LHCN-M2 (cell line): ENCODE measurements at regions not wholly inside any gene's neighbourhood (a gene's known extent, or its start where the extent isn't known, plus 50 kb on each side); places are given as distances from the start of the nearest gene placed in this dataset.
"Not testable (repeated sequence)": the region's sequence is repeated elsewhere in the genome, so short reads cannot be mapped to it uniquely, and the experiment has no call there.

Source experiments
- DNase-seq: peaks from one replicate; pipeline ENCODE4 v3.0.0-alpha.2; 2012; ENCODE audit warnings: low read depth

- DNase-seq: no peak
Observed at GRCh38 chr2:239554766-239555570, 154.1 kb upstream of the HDAC4 start.

DNA sequence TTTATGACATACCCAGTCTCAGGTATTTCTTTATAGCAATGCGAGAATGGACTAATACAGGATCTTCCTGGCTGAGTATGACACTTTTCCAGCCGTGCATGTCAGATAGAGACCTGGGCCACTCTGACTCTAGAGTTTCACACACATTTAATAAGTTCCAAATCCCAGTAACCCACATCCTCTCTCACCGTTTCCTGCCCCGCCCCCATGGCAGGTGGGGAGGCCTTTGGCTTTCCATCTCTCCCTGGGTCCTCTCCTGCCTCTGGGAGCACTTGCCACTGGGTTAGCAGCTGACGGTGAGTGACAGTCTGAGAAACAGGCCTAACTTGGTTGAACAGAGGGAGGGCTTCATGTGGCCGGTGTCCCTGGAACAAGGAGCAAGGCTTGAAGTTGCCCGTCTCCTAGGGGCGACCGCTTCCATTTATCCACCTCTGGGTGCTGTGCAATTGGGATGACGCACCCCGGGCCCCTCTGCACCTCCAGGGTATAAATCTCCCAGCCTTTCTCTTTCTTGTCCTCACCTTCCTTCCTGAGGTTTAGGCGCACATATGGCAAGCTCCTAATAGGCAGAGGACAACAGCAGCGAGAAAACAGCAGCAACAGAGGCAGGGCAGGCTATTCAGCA lies 152.7 kb upstream of the HDAC4 start:
- DNase-seq: no peak

DNA sequence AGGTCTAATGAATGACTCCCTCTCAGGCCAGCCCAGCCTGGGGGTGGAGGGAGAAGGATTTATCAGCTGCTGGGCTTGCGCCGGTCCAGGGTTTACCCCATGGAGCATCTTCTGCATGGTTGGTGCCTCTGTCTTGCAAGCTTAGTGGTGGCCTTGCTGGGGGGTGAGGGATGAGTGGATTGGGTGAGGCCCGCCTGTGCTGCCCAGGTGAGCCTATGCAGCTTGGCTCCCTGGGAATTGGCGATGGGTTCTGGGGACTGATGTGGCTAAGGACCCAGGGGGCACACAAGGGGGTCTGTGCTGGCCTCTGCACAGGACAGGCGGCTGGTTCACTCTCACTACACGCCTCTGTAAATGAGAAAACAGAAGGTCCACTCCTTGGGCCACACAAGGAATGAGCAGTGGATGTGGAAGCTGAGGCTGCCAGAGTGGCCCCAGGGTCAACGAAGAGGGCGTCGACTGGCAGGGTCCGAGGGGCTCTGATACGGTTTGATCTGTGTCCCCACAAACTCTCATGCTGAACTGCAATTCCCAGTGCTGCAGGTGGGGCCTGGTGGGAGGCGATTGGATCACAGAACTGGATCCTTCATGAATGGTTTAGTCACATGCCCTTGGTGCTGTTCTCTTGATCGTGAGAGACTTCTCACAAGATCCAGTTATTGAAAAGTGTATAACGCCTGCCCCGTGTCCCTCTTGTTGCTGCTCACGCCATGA lies 151.6 kb upstream of the HDAC4 start:
- DNase-seq: no peak

- no peak for DNase-seq
Observed at GRCh38 chr2:239551206-239551605, 150.4 kb upstream of the HDAC4 start.

- DNase-seq: no peak
Observed at GRCh38 chr2:239550357-239550756, 149.5 kb upstream of the HDAC4 start.

DNA sequence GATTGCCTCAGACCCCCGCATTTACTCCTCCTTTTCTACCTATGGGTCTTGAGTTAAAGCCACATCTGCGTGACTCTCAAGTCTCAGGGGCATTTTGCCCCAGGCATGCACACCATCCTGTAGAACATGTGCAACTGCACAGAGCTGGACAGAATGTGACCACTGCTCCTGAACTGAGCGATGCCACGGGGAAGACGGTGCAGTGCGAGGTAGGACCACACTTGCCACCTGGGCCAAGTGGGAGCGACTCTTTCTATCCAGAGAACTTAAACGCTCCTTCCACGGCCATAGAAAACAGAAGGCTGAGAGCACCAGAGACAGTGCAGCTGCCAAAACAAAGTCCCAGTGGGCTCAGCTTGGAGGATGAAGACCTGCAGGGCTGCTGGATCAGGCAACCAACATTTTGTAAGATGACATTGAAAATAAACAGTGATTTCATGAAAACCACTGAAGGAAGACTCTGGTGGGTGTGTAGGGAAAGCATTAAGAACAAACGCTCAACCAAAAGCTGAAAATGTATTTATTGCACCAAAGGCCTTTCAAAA lies 149.0 kb upstream of the HDAC4 start:
- no peak for DNase-seq

GRCh38 chr2:239548965-239549595 lies 148.3 kb upstream of the HDAC4 start:
- DNase-seq: no peak

DNA sequence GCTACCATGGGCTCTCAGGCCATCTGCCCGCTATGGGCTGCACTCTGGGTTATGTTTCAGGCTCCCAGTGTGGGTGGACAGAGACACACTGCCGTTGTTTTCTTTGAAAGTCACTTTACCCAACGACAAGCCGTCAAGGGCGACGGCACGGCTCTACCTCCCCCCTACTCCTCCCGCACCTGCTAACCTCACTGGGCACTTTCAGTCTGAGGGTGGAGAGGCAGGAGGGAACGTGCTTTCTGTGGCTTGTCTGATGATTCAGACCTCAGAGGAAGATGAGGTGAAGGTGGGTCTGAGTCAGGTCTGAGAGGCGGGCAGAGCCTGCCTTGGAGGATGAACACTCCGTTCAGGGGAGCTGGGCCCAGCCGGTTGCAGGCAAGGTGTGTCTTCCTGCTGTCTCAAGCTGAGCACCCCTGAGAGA lies 147.6 kb upstream of the HDAC4 start:
- no peak for DNase-seq

GRCh38 chr2:239547140-239547539 lies 146.3 kb upstream of the HDAC4 start:
- DNase-seq: not testable (repeated sequence)

DNA sequence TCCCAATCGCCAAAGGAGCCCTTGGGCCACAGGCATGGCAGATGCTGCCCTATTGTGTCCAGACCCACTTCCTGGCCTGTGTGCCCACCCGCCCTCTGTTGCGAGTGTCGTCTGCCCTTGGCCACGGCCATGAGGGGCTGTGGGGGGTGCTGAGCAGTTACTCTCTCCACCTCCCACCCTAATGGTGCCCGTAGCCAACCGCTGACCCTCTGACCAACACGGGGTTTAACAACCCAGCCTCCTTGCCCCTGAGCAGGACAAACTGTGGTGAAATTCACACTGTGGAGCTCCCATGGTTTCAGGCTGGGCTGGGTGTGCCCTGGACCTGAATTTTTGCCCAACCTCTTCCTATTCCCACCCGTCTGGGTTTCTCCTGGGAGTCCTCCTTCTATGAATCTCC lies 145.7 kb upstream of the HDAC4 start:
- no peak for DNase-seq

- DNase-seq: no peak
Observed at GRCh38 chr2:239545741-239546392, 145.0 kb upstream of the HDAC4 start.

- DNase-seq: no peak
Observed at GRCh38 chr2:239544918-239545465, 144.2 kb upstream of the HDAC4 start.

DNA sequence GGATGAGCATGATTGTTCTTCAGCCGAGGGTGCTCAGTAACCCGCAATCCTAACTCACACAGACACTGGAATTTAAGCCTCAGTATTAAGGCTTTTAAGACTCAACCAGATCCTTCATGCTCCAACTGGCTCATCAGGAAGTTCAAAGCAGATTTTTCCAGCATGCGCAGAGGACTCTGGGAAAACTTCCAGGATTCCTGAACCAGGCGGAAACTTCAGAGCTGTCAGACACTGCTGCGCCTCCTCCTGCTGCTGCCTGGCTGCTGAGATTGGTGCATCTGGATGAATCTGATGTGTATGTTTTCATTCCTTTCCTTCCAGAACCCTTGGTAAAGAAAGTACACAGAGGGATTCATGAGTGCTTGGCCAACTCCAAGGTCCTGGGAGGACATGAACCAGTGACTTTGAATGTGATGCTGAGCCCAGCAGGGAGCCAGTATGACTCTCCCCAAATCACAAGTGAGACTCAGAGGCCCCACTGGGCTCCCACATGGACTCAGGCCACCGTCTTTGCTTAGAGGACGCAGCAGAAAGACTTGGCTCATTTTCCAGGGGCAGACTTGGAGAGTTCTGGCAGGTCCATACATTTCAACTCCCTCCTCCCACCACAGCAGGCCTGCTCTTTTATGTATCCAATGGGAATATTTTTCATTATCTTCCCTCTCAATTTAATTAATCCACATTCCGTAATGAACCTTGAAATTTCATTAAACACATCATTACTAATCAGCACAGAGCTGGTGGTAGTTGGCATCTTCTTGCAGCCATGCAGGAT lies 143.5 kb upstream of the HDAC4 start:
- no peak for DNase-seq

DNA sequence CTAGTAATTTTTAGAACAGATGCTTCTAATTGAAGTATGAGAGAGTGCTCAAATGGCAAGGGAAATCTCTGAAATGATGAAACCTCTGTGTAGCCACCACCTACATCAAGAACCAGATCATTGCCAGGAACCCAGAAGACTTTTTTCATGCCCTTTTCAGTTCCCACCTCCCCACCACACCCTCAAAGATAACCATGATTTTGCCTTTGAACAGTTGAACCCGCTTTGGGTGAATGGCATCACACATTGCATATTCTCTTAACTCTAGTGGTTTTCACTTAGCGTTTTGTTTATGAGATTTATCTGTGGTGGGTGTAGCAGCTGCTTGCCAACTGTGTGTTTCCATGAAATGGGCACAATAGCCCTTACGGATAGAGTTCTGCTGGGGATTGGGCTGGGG lies 142.9 kb upstream of the HDAC4 start:
- no peak for DNase-seq

DNA sequence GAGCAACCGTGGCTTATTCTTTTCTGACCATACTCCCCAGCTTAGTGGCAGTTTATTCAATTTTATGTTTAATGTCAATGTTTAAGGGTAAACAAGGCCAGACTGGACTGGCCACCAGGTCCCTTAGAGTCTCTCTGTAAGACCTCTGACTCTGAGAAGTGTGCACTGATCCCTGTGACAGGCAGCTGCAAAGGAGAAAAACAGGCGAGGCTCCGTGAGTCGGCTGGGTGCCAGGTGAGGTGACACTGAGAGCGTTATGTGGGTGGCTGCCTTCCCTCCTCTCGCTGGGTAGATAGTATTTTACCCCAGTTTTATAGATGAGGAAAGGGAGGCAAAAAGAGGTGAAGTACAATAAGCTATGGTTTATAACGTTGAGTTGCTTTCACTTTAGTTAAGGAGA lies 139.4 kb upstream of the HDAC4 start:
- no peak for DNase-seq

- no peak for DNase-seq
Observed at GRCh38 chr2:239539776-239540100, 138.9 kb upstream of the HDAC4 start.

GRCh38 chr2:239539083-239539775 lies 138.4 kb upstream of the HDAC4 start:
- DNase-seq: no peak

DNA sequence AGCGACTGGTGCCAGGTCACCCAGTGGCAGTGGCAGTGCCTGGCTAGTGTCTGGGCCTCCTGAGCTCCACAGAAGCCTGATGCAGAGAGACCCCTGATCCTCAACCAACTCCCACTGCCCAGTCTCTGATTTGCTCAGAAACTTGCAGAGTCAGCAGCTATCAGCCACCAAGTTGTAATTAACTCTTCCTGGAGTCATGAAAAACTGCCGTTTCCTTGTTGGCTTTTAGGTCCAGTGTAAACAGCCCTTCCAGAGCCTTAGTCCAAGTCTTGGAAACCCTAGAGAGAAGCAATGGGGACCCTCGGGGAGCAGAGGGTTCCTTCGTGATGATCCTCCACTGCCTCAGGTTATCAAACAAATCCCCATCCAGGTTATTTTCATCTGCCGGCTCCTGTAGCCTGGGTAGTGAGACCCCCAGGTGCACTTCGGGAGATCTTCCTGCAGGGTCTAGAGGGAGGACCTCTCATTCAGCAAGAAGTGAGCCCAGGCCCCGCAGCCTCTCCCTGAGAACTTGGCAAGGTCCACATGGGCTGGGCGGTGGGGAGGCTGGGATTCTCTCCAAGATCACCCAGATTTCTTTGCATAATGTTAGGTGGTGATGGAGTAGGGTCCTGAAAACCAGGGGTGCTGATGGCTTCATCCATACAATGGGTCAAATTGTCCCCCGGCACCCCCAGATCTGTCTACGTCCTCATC lies 137.7 kb upstream of the HDAC4 start:
- DNase-seq: no peak
